ENCODE measurements at regions not wholly inside any gene's neighbourhood (a gene's known extent, or its start where the extent isn't known, plus 50 kb on each side); places are given as distances from the start of the nearest gene placed in this dataset.

DNA sequence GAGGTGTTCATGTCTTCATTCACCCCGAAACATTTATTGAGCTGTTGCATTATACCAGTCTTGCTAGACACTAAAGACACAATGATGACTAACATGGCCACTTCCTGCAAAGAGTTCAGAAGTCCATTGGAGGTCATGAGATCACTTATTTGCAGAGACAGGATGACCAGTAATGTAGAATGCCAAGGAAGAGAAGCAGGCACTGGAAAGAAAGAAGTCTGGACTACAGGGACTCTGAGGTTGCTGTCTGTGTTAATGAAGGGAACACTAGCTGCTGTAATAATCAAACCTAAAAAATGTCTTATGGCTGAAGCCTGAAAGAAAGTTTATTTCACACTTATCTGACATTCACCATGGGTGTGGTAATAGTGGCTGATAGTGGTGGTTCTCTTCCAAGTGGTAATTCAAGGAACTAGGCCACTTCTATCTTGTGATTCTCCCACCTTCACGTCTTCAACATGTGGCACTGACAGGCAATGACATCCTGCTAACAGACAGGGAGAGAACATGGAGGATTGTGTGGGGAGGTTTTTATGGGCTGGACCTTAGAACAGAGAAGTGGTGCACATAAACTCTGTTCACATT is 89.2 kb upstream of the MKLN1 start:
- no peak overlapping the region for H3K27ac ChIP-seq (ENCODE audit: low read depth, low read length)
- WGBS, 3 donors = 79 to 89% (median 84%) methylated on average over 2 of the region's 2 CpGs

DNA sequence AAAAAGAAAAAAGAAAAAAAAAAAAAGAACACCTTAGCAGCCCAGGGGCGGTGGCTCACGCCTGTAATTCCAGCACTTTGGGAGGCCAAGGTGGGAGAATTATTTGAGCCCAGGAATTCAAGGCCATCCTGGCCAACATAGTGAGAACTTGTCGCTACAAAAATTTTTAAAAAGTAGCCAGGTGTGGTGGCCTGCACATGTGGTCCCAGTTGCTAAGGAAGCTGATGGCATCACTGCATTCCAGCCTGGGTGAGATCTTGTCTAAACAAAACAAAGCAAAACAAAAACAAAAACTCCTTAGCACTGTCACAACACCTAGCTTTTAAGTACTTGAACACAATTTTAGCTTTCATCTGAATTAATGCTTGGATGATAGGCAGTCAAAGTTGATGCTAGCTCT is 86.3 kb upstream of the MKLN1 start:
- WGBS, 3 donors = 93 to 100% (median 96%) methylated on average over 3 of the region's 3 CpGs
- no peak overlapping the region for H3K27ac ChIP-seq (ENCODE audit: low read depth, low read length)

- WGBS, 3 donors = 93 to 96% (median 94%) methylated on average over 10 of the region's 10 CpGs
Observed at GRCh38 chr7:131242123-131242650, 85.5 kb upstream of the MKLN1 start.

GRCh38 chr7:131244259-131244852 is 83.3 kb upstream of the MKLN1 start:
- 80 to 85% (median 81%) methylated on average over 13 of the region's 13 CpGs for WGBS, 3 donors
- no peak overlapping the region for H3K27ac ChIP-seq (ENCODE audit: low read depth, low read length)

More at GRCh38 chr7:131242123-131242650, 85.5 kb upstream of the MKLN1 start:
- H3K27ac ChIP-seq (ENCODE audit: low read depth, low read length) = no peak overlapping the region

GRCh38 chr7:131249003-131249402 is 78.7 kb upstream of the MKLN1 start:
- H3K27ac ChIP-seq (ENCODE audit: low read depth, low read length) = no peak overlapping the region
- WGBS, 3 donors = 28 to 57% (median 36%) methylated on average over 1 of the region's 1 CpG

DNA sequence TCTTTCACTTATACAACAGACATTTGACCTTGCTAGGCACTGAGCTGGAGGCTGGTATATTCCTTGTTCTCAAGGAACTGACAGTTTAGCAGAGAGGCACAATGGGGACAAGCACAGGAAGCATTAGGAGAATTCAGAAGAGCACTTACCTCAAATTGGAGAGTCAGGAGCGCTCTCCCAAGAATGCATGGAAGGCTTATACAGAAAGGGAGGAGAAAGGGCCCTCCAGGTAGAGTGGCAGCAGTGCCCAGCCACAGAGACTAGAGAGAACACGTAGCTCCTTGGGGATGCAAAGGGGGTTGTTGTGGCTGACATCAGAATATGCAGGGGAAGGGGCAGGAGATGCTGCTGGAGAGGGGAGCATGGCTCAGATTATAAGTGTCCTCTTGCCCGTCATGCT is 78.2 kb upstream of the MKLN1 start:
- WGBS, 3 donors = 77 to 94% (median 90%) methylated on average over 3 of the region's 3 CpGs
- H3K27ac ChIP-seq (ENCODE audit: low read depth, low read length) = no peak overlapping the region

DNA sequence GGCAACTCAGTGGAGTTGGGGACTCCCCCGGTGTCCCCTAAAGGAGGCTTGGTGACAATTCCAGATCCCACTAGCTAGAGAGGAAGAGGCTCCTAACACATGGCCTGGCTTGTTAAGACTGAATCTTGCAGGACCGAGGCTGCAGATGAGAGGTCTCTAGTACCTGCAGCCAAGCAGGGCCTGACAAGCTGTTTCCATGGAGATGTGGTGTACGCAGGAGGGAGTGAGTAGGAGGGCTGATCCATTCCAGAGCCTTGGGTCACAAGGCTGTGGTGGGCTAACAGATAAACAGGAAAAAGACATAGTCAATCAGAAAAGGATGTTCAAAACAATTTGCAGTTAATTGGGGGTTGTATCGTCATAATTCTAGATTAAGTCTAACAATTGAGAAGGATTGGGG is 77.3 kb upstream of the MKLN1 start:
- WGBS, 3 donors = 68 to 83% (median 74%) methylated on average over 4 of the region's 4 CpGs
- H3K27ac ChIP-seq (ENCODE audit: low read depth, low read length) = no peak overlapping the region

GRCh38 chr7:131251371-131251770 is 76.3 kb upstream of the MKLN1 start:
- WGBS, 3 donors = 94 to 98% (median 94%) methylated on average over 2 of the region's 2 CpGs

GRCh38 chr7:131252976-131253375 is 74.7 kb upstream of the MKLN1 start:
- H3K27ac ChIP-seq (ENCODE audit: low read depth, low read length) = no peak overlapping the region
- 73 to 94% (median 80%) methylated on average over 1 of the region's 1 CpG for WGBS, 3 donors

More at GRCh38 chr7:131251371-131251770, 76.3 kb upstream of the MKLN1 start:
- no peak overlapping the region for H3K27ac ChIP-seq (ENCODE audit: low read depth, low read length)

DNA sequence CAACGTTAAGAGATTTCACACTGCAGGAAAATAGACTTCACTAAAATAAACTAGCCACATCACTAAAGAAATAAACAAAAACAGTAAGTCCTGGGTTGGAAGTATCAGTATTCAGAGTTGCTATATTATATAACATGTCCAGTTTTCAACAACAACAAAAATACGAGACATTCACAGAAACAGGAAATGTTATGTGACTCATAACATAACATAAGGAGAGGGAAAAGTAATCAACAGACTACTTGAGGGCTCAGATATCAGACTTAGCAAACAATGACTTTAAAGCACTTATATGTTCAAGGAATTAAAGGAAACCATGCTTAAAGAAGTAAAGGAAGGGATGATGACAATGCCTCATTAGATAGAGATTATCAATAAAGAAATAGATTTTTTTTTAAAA is 73.5 kb upstream of the MKLN1 start:
- WGBS, 3 donors = 74 to 75% (median 74%) methylated on average over 2 of the region's 2 CpGs
- no peak overlapping the region for H3K27ac ChIP-seq (ENCODE audit: low read depth, low read length)

GRCh38 chr7:131255242-131255641 is 72.4 kb upstream of the MKLN1 start:
- 92 to 100% (median 100%) methylated on average over 1 of the region's 1 CpG for WGBS, 3 donors
- no peak overlapping the region for H3K27ac ChIP-seq (ENCODE audit: low read depth, low read length)

DNA sequence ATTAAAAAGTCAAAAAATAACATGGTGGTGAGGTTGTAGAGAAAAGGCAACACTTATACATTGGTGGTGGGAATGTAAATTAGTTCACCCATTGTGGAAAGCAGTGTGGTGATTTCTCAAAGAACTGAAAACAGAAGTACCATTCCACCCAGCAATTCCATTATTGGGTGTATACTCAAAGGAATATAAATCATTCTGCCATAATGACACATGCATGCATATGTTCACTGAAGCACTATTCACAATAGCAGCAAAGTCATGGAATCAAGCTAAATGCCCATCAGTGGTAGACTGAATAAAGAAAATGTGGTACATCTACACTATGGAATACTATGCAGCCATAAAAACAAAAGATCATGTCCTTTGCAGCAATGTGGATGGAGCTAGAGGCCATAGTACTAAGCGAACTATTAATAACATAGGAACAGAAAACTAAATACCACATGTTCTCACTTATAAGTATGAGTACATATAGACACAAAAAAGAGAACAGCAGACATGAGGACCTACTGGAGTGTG is 66.1 kb upstream of the MKLN1 start:
- no peak overlapping the region for H3K27ac ChIP-seq (ENCODE audit: low read depth, low read length)
- 96% methylated on average over 1 of the region's 1 CpG for WGBS, 3 donors

GRCh38 chr7:131265227-131265626 is 62.4 kb upstream of the MKLN1 start:
- 61 to 83% (median 80%) methylated on average over 4 of the region's 4 CpGs for WGBS, 3 donors
- no peak overlapping the region for H3K27ac ChIP-seq (ENCODE audit: low read depth, low read length)

DNA sequence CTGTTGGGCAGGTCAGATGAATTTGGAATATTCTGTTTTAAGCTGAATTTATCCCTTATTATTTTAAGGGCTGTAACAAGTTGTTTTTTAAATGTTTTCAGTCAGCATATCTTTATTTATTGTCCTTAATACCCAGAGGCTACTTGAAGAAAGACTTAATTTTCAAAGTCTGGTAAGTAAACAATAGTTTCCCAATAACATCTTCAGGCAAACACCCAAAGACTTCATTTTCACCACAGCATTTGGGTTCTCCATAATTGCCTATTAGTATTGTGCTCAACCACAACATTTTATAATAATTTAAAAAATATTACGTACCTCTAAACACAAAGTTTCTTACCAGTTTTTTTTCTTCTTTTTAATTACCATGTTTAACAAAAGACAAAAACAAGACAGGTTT is 60.0 kb upstream of the MKLN1 start:
- WGBS, 3 donors = 80 to 94% (median 92%) methylated on average over 1 of the region's 1 CpG
- no peak overlapping the region for H3K27ac ChIP-seq (ENCODE audit: low read depth, low read length)

DNA sequence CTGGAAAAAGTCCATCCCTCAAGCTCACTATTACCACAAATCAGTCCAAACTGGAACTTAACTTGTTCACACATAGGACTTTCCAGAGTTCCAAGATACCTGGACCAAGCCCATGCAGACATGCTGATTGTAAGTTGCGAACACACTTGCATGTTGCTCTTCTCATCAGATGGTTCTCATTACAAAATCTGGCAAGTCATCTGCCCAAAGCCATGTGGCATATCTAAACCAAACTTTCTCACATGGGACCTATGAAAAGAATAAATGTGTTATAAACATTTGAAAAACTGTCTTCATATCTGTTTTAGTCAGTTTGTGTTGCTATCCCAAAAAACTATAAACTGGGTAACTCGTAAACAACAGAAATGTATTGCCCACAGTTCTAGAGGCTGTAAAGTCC is 58.8 kb upstream of the MKLN1 start:
- WGBS, 3 donors = 67 to 87% (median 75%) methylated on average over 2 of the region's 2 CpGs
- no peak overlapping the region for H3K27ac ChIP-seq (ENCODE audit: low read depth, low read length)

GRCh38 chr7:131272086-131272485 is 55.6 kb upstream of the MKLN1 start:
- H3K27ac ChIP-seq (ENCODE audit: low read depth, low read length) = no peak overlapping the region
- WGBS, 3 donors = 97 to 100% (median 100%) methylated on average over 1 of the region's 1 CpG

DNA sequence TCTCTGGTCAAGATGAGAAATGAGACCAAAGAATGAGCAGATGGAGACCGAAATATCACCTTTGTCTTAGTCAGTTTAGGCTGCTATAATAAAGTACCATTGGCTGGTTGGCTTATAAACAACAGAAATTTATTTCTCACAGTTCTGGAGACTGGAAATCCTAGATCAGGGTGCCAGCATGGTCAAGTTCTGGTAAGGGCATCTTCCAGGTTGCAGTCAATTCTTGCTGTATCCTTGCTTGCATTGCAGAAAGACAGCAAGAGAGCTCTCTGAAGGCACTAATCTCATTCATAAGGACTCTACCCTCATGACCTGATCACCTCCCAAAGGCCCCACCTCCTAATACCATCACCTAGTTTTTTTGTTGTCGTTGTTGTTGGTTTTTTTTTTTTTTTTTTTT is 52.7 kb upstream of the MKLN1 start:
- no peak overlapping the region for H3K27ac ChIP-seq (ENCODE audit: low read depth, low read length)
- WGBS, 3 donors = 89 to 97% (median 93%) methylated on average over 2 of the region's 2 CpGs

GRCh38 chr7:131276190-131276589 is 51.5 kb upstream of the MKLN1 start:
- WGBS, 3 donors = 81 to 89% (median 88%) methylated on average over 5 of the region's 5 CpGs
- H3K27ac ChIP-seq (ENCODE audit: low read depth, low read length) = no peak overlapping the region

- H3K27ac ChIP-seq (ENCODE audit: low read depth, low read length) = no peak overlapping the region
Observed at GRCh38 chr7:131276748-131277147, 50.9 kb upstream of the MKLN1 start.

More at GRCh38 chr7:131276748-131277147, 50.9 kb upstream of the MKLN1 start:
- 71 to 76% (median 74%) methylated on average over 2 of the region's 2 CpGs for WGBS, 3 donors
